SK-N-SH treated with all-trans-retinoic acid at 6 μM for 48 hours (cell line): ENCODE measurements at regions not wholly inside any gene's neighbourhood (a gene's known extent, or its start where the extent isn't known, plus 50 kb on each side); places are given as distances from the start of the nearest gene placed in this dataset.
"Not testable (repeated sequence)": the region's sequence is repeated elsewhere in the genome, so short reads cannot be mapped to it uniquely, and the experiment has no call there.

ENCODE experiments used
- CREB5 ChIP-seq: fragments of 250-450 bp; sonication (Bioruptor Pico); IDR thresholded peaks from 2 replicates; pipeline ENCODE4 v1.5.1; 2020; ENCODE audit warnings: low read depth, mild to moderate bottlenecking, moderate library complexity
- GLIS3 ChIP-seq: fragments of 250-450 bp; sonication (Bioruptor Pico); IDR thresholded peaks from 2 replicates; pipeline ENCODE4 v1.5.0; 2020; ENCODE audit warnings: mild to moderate bottlenecking, moderate library complexity
- PATZ1 ChIP-seq: fragments of 250-450 bp; sonication (Bioruptor Pico); IDR thresholded peaks from 2 replicates; pipeline ENCODE4 v1.8.0; 2020; ENCODE audit warnings: mild to moderate bottlenecking, moderate library complexity, borderline replicate concordance
- RARB ChIP-seq: fragments of 250-450 bp; sonication (Bioruptor Pico); IDR thresholded peaks from 2 replicates; pipeline ENCODE4 v1.8.0; 2021; ENCODE audit warnings: mild to moderate bottlenecking, moderate library complexity
- TCF4 ChIP-seq: fragments of 250-450 bp; sonication (Bioruptor Pico); IDR thresholded peaks from 2 replicates; pipeline ENCODE4 v1.8.0; 2021; ENCODE audit warnings: mild to moderate bottlenecking, moderate library complexity, borderline replicate concordance
- TSHZ2 ChIP-seq: fragments of 250-450 bp; sonication (Bioruptor Pico); IDR thresholded peaks from 2 replicates; pipeline ENCODE4 v1.5.0; 2020; ENCODE audit warnings: mild to moderate bottlenecking, moderate library complexity
- ZC3H10 ChIP-seq: fragments of 250-450 bp; sonication (Bioruptor Pico); IDR thresholded peaks from 2 replicates; pipeline ENCODE4 v1.5.1; 2021; ENCODE audit warnings: mild to moderate bottlenecking, moderate library complexity
- ZFP3 ChIP-seq: fragments of 250-450 bp; sonication (Bioruptor Pico); IDR thresholded peaks from 2 replicates; pipeline ENCODE4 v1.5.0; 2020; ENCODE audit warnings: mild to moderate bottlenecking, moderate library complexity
- ZFP30 ChIP-seq: fragments of 450-650 bp; formaldehyde crosslinking; IDR thresholded peaks from 2 replicates; pipeline ENCODE4 v1.5.0; 2022; ENCODE audit warnings: mild to moderate bottlenecking, moderate library complexity
- ZNF70 ChIP-seq: fragments of 450-650 bp; formaldehyde crosslinking; IDR thresholded peaks from 2 replicates; pipeline ENCODE4 v1.5.0; 2020; ENCODE audit warnings: mild to moderate bottlenecking, moderate library complexity
- ZNF8 ChIP-seq: fragments of 450-650 bp; formaldehyde crosslinking; IDR thresholded peaks from 2 replicates; pipeline ENCODE4 v1.5.0; 2020; ENCODE audit warnings: mild to moderate bottlenecking, moderate library complexity

- TF ChIP-seq GLIS3; RARB (CRISPR knock-in tag); PATZ1 (CRISPR knock-in tag); TSHZ2 (CRISPR knock-in tag); CREB5 (CRISPR knock-in tag); TCF4 (CRISPR knock-in tag); ZFP30 (CRISPR knock-in tag); ZNF8 (CRISPR knock-in tag); ZNF70 (CRISPR knock-in tag); ZFP3; ZC3H10 (CRISPR knock-in tag): not testable (repeated sequence)
Measured at GRCh38 chr15:21015171-21015570, 149.1 kb upstream of the POTEB2 start.
